Glomerular visceral epithelial cell (primary cell): ENCODE measurements at regions not wholly inside any gene's neighbourhood (a gene's known extent, or its start where the extent isn't known, plus 50 kb on each side); places are given as distances from the start of the nearest gene placed in this dataset.

ENCODE experiments used
- DNase-seq: peaks from one replicate; pipeline ENCODE4 v3.0.0-alpha.2; 2016; ENCODE audit errors: extremely low spot score

- no peak for DNase-seq
Observed at GRCh38 chr2:59578349-59578748, 975.1 kb downstream of the BCL11A start.

GRCh38 chr2:59575191-59575590, 978.3 kb downstream of the BCL11A start:
- no peak for DNase-seq

GRCh38 chr2:59572227-59572626, 981.2 kb downstream of the BCL11A start:
- no peak for DNase-seq

- DNase-seq = no peak
Observed at GRCh38 chr2:59570818-59571217, 982.6 kb downstream of the BCL11A start.

GRCh38 chr2:59569124-59569523, 984.3 kb downstream of the BCL11A start:
- DNase-seq = no peak

GRCh38 chr2:59568461-59568860, 985.0 kb downstream of the BCL11A start:
- DNase-seq = no peak

- no peak for DNase-seq
Observed at GRCh38 chr2:59567151-59567550, 986.3 kb downstream of the BCL11A start.

GRCh38 chr2:59566739-59567138, 986.7 kb downstream of the BCL11A start:
- DNase-seq = no peak

GRCh38 chr2:59561281-59561680, 992.2 kb downstream of the BCL11A start:
- DNase-seq = no peak

- no peak for DNase-seq
Observed at GRCh38 chr2:59560769-59561168, 992.7 kb downstream of the BCL11A start.

- DNase-seq = no peak
Observed at GRCh38 chr2:59540864-59541263, 1012.6 kb downstream of the BCL11A start.

- no peak for DNase-seq
Observed at GRCh38 chr2:59538398-59538911, 1015.0 kb downstream of the BCL11A start.

- DNase-seq = no peak
Observed at GRCh38 chr2:59532808-59533207, 1020.6 kb downstream of the BCL11A start.

- DNase-seq = no peak
Observed at GRCh38 chr2:59530258-59530657, 1023.2 kb downstream of the BCL11A start.

- DNase-seq = no peak
Observed at GRCh38 chr2:59529726-59530125, 1023.7 kb downstream of the BCL11A start.

- no peak for DNase-seq
Observed at GRCh38 chr2:59528525-59528924, 1024.9 kb downstream of the BCL11A start.

- DNase-seq = no peak
Observed at GRCh38 chr2:59502981-59503380, 1050.5 kb downstream of the BCL11A start.

- DNase-seq = no peak
Observed at GRCh38 chr2:59490994-59491393, 1062.5 kb downstream of the BCL11A start.

GRCh38 chr2:59490192-59490591, 1063.3 kb downstream of the BCL11A start:
- DNase-seq = no peak

- DNase-seq = no peak
Observed at GRCh38 chr2:59484673-59485072, 1068.8 kb downstream of the BCL11A start.

GRCh38 chr2:59463426-59463825, 1090.0 kb downstream of the BCL11A start:
- DNase-seq = no peak

- no peak for DNase-seq
Observed at GRCh38 chr2:59462422-59463197, 1090.8 kb downstream of the BCL11A start.

GRCh38 chr2:59461127-59461526, 1092.3 kb downstream of the BCL11A start:
- no peak for DNase-seq

- DNase-seq = no peak
Observed at GRCh38 chr2:59458800-59459199, 1094.7 kb downstream of the BCL11A start.
